GM12873 (cell line): ENCODE measurements at regions not wholly inside any gene's neighbourhood (a gene's known extent, or its start where the extent isn't known, plus 50 kb on each side); places are given as distances from the start of the nearest gene placed in this dataset.

Experiments used
- CTCF ChIP-seq: IDR thresholded peaks from 2 replicates; pipeline ENCODE4 v1.5.1; 2012; ENCODE audit warnings: low read depth, mild to moderate bottlenecking, moderate library complexity, low read length, control low read depth; ENCODE audit not compliant: insufficient read depth; ENCODE audit errors: missing control alignments

GRCh38 chr16:48004141-48004695 lies 151.6 kb downstream of the ABCC12 start:
- no peak for TF ChIP-seq CTCF

DNA sequence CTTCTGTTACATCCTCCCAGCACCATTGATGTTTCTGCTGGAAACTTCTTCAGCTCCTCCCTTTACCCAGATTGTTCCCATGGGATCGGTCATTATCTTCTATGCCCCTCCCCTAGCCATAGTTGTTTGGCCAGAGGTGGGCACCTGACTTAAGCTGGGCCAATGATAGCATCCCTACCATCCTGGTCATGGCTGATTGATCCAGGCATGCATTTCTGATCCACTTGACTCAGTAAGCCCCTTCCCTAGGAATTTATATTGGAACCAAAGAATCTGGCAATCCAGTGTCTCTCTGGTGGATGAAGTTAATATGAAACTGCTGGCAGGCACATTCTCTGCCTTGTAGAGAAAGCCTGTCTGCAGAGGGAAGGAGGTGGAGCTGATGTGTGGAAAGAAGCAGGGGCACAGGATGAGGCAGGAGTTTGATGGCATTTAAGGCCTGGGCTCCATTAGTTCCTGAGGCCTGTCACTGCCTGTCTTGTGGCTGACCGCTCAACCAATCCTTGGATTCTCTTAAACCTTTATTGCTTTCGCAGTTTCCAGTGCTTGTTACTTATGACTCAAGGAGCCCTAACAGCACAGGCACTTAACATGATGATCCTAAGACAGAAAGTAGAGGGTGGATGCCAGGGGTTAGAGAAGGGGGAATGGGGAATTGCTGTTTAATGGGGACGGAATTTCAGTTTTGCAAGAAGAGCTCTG lies 152.4 kb downstream of the ABCC12 start:
- TF ChIP-seq CTCF: no peak

- no peak for TF ChIP-seq CTCF
Observed at GRCh38 chr16:48001324-48001895, 154.4 kb downstream of the ABCC12 start.

- no peak for TF ChIP-seq CTCF
Observed at GRCh38 chr16:48000622-48001021, 155.2 kb downstream of the ABCC12 start.

- no peak for TF ChIP-seq CTCF
Observed at GRCh38 chr16:47999595-47999994, 156.2 kb downstream of the ABCC12 start.

- peak; percentile 22 for TF ChIP-seq CTCF
Observed at GRCh38 chr16:47995354-47995753, 160.4 kb downstream of the ABCC12 start.

- TF ChIP-seq CTCF: no peak
Observed at GRCh38 chr16:47991491-47991890, 164.3 kb downstream of the ABCC12 start.
